GM19043 (cell line): ENCODE measurements at regions not wholly inside any gene's neighbourhood (a gene's known extent, or its start where the extent isn't known, plus 50 kb on each side); places are given as distances from the start of the nearest gene placed in this dataset.

ENCODE experiments used
- ATAC-seq: cut with Tn5 transposase; IDR thresholded peaks from one replicate; pipeline ENCODE4 v1.9.1; 2021; ENCODE audit warnings: low read depth; ENCODE audit not compliant: unreplicated experiment

DNA sequence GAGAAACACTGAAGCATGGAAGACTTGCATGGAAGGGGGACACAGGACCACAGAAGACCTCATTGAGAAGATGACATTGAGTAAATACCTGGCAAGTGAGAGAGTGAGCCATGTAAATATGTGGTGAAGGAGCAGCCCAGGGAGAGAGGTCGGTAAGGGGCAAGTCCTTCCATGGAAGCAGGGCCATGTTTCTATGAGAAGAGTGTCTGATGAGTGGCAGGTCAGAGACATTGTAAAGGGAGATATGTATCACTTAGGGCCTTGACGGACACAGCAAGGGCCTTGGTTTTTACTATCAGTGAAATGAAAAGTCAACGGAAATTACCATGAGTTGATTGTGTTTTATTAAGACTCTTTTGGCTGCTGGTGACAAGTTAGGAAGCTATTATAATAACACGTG, 336.4 kb downstream of the PLK2 start:
- ATAC-seq: no peak

GRCh38 chr5:58122848-58123392, 337.0 kb downstream of the PLK2 start:
- ATAC-seq: no peak

- no peak for ATAC-seq
Measured at GRCh38 chr5:58122157-58122556, 337.7 kb downstream of the PLK2 start.

DNA sequence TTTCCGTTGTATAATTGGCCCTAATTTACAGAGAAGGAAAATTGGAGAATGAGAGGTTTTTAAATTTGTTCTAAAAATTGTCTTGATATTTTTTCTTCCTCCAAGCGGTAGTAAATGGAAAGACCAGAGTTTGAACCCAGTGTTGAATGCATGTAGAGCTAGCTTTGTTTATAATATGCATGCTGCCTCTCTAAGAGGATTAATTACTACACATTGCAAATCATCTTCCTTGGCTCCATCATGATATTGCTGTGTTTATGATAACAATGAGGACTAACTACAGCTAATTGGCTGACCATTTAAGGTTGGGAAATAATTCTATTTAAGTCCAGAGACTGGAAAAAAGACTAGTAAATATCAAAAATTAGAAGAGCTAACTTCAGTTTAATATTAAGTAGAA, 338.5 kb downstream of the PLK2 start:
- no peak for ATAC-seq

GRCh38 chr5:58117542-58117941, 342.3 kb downstream of the PLK2 start:
- ATAC-seq: no peak

- ATAC-seq: no peak
Measured at GRCh38 chr5:58116346-58116745, 343.5 kb downstream of the PLK2 start.

DNA sequence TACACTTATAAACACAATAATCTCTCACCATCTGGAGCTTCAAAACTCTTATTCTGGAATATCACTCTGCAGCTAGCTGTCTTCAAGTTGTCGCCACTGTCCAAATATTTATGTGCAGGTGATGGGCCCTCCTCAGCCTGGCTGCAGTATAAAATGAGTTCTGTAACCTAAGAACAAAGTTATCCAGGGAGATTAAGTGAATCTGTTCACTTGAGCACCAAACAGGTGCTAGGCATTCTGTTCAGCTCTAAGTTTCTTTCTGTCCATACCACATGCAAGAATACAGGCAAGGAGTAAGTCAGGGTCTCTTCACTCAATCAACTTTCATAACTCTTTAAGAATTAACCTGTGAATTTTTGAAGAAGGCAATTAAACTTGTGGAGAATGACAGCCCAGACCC, 344.1 kb downstream of the PLK2 start:
- no peak for ATAC-seq

GRCh38 chr5:58114324-58114723, 345.6 kb downstream of the PLK2 start:
- ATAC-seq: no peak

- no peak for ATAC-seq
Measured at GRCh38 chr5:58113172-58113571, 346.7 kb downstream of the PLK2 start.

DNA sequence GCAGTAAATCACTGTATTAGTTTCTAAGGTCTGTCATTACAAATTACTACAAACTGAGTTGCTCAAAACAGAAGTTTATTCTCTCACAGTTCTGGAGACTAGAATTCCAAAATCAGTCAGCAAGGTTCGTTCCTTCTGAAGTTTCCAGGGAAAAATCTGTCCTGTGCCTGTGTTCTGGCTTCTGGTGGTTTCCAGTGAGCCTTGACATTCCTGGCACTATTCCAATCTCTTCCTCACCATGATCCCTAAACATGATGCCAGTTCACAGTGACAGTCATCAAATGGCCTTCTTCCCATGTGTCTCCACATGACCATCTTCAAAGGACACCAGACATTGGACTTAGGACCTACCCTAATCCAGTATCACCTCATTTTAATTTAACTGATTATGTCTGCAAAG, 351.4 kb downstream of the PLK2 start:
- no peak for ATAC-seq

DNA sequence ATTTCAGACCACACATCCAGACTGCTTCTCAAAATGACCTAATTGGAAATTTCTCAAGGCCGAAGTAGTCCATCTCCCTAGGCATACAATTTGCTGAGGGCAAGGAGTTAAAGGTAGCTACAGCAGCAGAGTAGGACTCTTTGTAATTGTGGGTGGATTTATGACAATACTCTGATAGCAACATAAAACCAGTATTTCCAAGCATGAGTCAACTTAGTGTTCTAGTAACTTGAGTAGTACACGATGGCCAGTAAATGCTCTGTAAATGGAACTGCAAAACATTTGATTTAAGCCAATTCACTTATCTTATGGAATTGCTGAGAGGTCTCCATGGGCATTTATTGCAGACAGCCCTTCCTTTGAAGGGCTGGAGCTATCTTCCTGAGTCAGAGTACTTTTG, 352.2 kb downstream of the PLK2 start:
- no peak for ATAC-seq

- no peak for ATAC-seq
Measured at GRCh38 chr5:58106754-58107410, 353.0 kb downstream of the PLK2 start.

GRCh38 chr5:58105836-58106235, 354.1 kb downstream of the PLK2 start:
- no peak for ATAC-seq

DNA sequence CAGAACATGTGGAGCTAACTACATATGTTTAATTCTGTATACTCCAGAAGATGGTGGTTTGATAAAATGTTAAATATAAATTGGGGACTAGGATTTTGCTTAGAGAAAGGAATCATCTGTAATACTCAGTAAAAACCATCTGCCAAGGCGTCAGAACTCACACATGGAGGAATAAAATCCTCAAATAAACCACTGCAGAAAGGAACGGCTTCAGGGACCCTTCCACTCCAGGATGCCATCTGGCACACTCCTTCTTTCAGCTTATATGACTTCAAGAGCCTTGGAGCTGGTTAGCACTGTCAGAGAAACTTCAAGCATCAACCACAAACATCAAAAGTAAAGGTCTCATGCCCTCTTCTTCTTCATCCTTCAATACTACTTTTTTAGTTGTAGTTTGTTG, 360.6 kb downstream of the PLK2 start:
- no peak for ATAC-seq

GRCh38 chr5:58094031-58094430, 365.9 kb downstream of the PLK2 start:
- ATAC-seq: no peak

GRCh38 chr5:58090704-58091103, 369.2 kb downstream of the PLK2 start:
- ATAC-seq: no peak

DNA sequence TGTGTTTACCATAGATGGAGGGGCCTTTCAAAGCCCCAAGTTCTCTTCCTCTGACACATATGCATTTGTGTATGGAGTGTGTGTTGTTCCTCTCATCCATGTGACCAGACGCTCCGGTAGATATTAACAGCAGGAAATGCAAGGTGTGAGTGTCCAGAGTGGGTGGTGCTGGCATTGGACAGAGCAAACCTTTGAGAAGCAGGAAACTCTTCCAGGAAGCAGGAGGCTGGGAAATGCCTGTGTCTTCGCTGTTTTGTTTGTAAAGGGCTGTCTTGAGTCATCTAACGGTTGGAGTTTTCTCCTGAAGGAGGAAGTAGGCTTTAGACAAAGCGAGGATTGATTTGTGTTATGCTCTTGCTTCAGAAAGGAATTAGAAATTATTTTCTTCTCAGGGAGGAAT, 370.9 kb downstream of the PLK2 start:
- ATAC-seq: no peak

- no peak for ATAC-seq
Measured at GRCh38 chr5:58087905-58088304, 372.0 kb downstream of the PLK2 start.

GRCh38 chr5:58087123-58087522, 372.8 kb downstream of the PLK2 start:
- no peak for ATAC-seq

DNA sequence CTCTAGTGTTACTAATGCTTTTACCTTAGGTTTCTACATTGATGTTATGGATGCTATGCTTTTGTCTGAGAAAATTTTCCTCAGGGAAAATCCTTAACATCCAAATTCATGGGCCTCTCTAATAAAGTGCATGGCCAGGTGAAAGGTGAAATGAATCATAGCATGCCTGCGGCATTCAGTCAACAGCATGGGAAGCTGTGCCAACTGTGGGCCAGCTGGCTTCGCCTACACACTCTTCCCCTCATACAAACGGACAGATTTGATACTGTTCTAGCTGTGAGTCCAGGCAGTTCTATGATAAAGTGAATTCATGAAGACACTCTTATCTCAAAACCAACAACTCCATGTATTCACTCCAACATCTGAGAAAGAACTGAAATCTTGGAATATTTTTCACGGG, 374.1 kb downstream of the PLK2 start:
- ATAC-seq: no peak

- ATAC-seq: no peak
Measured at GRCh38 chr5:58081435-58081834, 378.5 kb downstream of the PLK2 start.

GRCh38 chr5:58080573-58080972, 379.3 kb downstream of the PLK2 start:
- no peak for ATAC-seq

DNA sequence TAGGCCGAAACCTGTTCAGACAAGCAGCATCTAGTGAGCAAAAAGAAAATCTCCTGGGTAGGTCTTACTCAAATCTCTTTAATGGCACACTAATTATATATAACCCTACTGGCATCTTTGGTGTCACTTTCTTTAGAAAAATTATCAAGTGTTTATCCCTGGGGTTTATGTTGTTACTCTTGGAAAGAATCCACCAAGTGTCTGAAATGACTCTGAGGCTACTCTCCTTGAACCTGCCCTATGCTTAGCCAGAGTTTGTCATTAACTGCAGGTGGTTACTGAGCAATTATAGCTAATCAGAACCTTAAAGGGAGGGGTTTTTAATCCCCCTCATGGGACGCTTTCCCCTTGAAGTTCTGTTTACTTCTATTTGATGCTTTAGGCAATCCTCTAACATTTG, 381.9 kb downstream of the PLK2 start:
- ATAC-seq: no peak
